DMS53 treated with DMSO at 0.1 percent for 48 hours (cell line): ENCODE measurements at regions not wholly inside any gene's neighbourhood (a gene's known extent, or its start where the extent isn't known, plus 50 kb on each side); places are given as distances from the start of the nearest gene placed in this dataset.

ENCODE experiments used
- DNase-seq: peaks from one replicate; lab custom pipeline; 2025; ENCODE audit not compliant: unreplicated experiment; lab: John Stamatoyannopoulos, UW

DNA sequence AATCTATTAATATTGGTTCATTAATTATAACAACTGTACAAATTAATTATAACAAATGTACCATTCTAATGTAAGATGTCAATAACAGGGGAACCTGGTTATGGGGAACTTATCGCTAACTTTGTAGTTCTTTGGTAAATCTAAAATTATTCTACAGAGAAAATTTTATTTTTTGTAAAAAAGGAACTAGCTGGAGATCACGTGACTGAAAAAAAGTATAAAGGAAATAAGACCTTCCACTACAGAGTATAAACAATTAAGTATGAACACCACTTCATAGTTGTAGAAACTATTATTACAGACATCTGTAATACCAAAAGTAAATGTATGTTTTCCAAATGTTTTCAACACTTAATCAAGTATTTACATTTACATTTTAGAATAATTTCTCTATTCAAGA lies 77.9 kb upstream of the DKK2 start:
- no peak for DNase-seq

DNA sequence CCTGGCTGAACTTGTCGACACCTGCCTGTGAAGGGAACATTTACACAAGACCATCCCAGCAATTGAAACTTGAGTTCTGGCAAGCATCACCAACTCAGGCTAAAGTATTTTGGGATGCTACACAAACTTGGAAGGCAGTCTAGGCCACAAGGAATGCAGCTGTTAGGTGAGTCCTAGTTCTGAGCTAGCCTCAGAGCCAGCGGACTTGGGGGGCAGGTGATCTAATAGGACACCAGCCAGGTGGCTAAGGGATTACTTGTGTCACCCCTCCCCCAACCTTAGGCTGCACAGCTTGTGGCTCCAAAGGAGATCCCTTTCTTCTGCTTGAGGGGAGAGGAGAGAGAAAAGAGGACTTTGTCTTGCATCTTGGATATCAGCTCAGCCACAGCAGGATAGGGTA lies 62.3 kb upstream of the DKK2 start:
- DNase-seq, result no peak

DNA sequence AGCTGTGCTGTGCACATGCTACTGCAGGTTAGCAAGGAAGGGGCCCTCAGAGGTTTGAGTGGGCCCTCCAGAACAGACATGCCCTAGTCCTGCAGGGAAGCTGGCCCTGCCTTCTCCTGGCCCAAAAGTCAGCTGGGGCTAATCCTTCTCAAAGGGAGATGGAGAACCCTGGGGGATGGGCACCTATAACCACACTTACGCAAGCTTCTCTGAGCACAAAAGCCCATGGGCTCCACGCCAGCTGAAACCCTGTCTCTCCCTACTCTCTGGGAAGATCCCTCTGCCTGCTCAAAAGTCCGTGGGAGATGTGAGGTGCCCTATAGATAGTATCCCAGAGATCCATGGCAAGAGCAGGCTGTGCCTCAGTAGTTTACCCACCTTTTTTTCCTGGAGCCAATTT lies 58.9 kb upstream of the DKK2 start:
- no peak for DNase-seq

GRCh38 chr4:107094332-107094731 lies 58.2 kb upstream of the DKK2 start:
- no peak for DNase-seq
